ENCODE measurements at regions not wholly inside any gene's neighbourhood (a gene's known extent, or its start where the extent isn't known, plus 50 kb on each side); places are given as distances from the start of the nearest gene placed in this dataset.

- H3K23ac ChIP-seq (ENCODE audit: low read length in 2 of 2): no peak overlapping the region
- H3K18ac ChIP-seq (ENCODE audit: low read depth in 1 of 2, low read length in 2 of 2): no peak overlapping the region
- H3K9ac ChIP-seq (ENCODE audit: low read length): no peak overlapping the region
- no peak for DNase-seq
- 69% methylated on average over 1 of the region's 1 CpG for WGBS
- H3K9me3 ChIP-seq (ENCODE audit: control insufficient read depth, low read length): no peaks in the 10 kb centered on the region
- H2BK12ac ChIP-seq (ENCODE audit: low read length in 2 of 2): no peak overlapping the region
- no peaks in the 10 kb centered on the region for H3K4me1 ChIP-seq (ENCODE audit: control insufficient read depth, insufficient read depth, low read depth, low read length)
- no peak overlapping the region for H2BK5ac ChIP-seq (ENCODE audit: low read depth, low read length, poor library complexity, severe bottlenecking)
- no peak overlapping the region for H4K8ac ChIP-seq (ENCODE audit: low read length)
- no peaks in the 10 kb centered on the region for H3K36me3 ChIP-seq (ENCODE audit: control insufficient read depth in 1 of 2, insufficient read depth in 2 of 2, low read depth in 1 of 2, low read length in 2 of 2)
- no peak overlapping the region for H4K91ac ChIP-seq (ENCODE audit: low read length)
- no peak overlapping the region for H3K4me3 ChIP-seq (ENCODE audit: insufficient read depth in 1 of 2, low read depth in 1 of 2, low read length in 2 of 2)
- H3K27me3 ChIP-seq (ENCODE audit: control insufficient read depth in 1 of 2, insufficient read depth in 1 of 2, low read length in 2 of 2): no peaks in the 10 kb centered on the region
- H3K4ac ChIP-seq (ENCODE audit: low read depth in 1 of 2, low read length in 2 of 2): no peak overlapping the region
- H3K27ac ChIP-seq (ENCODE audit: low read length, poor library complexity, severe bottlenecking): no peak overlapping the region
- H3K4me2 ChIP-seq (ENCODE audit: low read length, poor library complexity, severe bottlenecking): no peak overlapping the region
- H2BK120ac ChIP-seq (ENCODE audit: low read depth, low read length): no peak overlapping the region
- no peak overlapping the region for H2AFZ ChIP-seq (ENCODE audit: low read depth, low read length)
- no peaks in the 10 kb centered on the region for H3K79me1 ChIP-seq (replicated peaks; ENCODE audit: low read length, poor library complexity, severe bottlenecking)
- H2AK5ac ChIP-seq (ENCODE audit: low read length, severe bottlenecking): no peak overlapping the region
- H2BK15ac ChIP-seq (ENCODE audit: low read depth, poor library complexity, severe bottlenecking): no peak overlapping the region
- H3K14ac ChIP-seq (ENCODE audit: low read length in 2 of 2): no peak overlapping the region
These were observed 608.8 kb downstream of the PCDH7 start for GRCh38 chr4:31328932-31329331.

DNA sequence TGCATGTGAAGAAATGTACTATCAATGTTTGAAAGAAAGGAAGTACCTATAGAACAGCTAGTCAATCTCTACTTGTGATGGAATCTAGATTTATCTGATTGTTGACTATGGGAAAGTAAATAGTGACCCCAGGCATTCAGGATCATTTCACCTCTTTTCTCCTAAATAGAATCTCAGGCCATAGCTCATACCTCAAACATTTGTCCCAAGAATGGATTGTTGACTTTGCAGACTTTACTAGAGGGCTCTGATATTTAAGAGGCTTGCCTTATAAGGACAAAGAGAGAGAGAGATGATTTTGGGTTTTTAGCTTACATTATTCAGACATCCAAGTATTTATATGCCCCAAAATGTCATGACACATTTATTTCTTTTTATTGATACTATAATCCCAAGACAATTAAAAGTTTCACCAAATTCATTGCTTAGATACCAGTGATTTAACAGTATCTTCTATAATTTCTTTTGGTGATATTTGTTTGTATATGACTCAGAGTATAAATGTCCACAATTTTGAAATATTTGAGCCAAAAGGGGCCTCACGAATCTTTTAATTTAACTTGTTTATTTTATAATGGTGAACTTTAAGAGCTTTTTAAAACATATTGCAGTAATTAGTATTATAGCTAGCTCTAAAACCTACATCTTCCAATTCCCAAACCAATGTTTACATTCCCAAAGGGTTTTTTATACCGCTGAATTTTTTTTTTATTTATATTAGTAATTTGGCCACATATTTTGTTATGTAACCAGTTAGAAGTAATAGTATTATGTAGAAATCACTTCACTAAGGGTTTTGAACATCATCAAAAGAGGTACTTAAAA, 614.1 kb downstream of the PCDH7 start:
- no peak overlapping the region for H2BK15ac ChIP-seq (ENCODE audit: low read depth, poor library complexity, severe bottlenecking)
- no peaks in the 10 kb centered on the region for H3K79me1 ChIP-seq (replicated peaks; ENCODE audit: low read length, poor library complexity, severe bottlenecking)
- DNase-seq: no peak
- no peaks in the 10 kb centered on the region for H3K4me1 ChIP-seq (ENCODE audit: control insufficient read depth, insufficient read depth, low read depth, low read length)
- no peak overlapping the region for H3K4me3 ChIP-seq (ENCODE audit: insufficient read depth in 1 of 2, low read depth in 1 of 2, low read length in 2 of 2)
- no peaks in the 10 kb centered on the region for H3K36me3 ChIP-seq (ENCODE audit: control insufficient read depth in 1 of 2, insufficient read depth in 2 of 2, low read depth in 1 of 2, low read length in 2 of 2)
- no CpG with 5 or more reads among the region's 2 CpGs for WGBS
- no peak overlapping the region for H3K4me2 ChIP-seq (ENCODE audit: low read length, poor library complexity, severe bottlenecking)
- no peak overlapping the region for H3K9ac ChIP-seq (ENCODE audit: low read length)
- no peak overlapping the region for H2BK120ac ChIP-seq (ENCODE audit: low read depth, low read length)
- H2AFZ ChIP-seq (ENCODE audit: low read depth, low read length): no peak overlapping the region
- H3K9me3 ChIP-seq (ENCODE audit: control insufficient read depth, low read length): no peaks in the 10 kb centered on the region
- no peak overlapping the region for H2BK12ac ChIP-seq (ENCODE audit: low read length in 2 of 2)
- no peaks in the 10 kb centered on the region for H3K27me3 ChIP-seq (ENCODE audit: control insufficient read depth in 1 of 2, insufficient read depth in 1 of 2, low read length in 2 of 2)
- H3K27ac ChIP-seq (ENCODE audit: low read length, poor library complexity, severe bottlenecking): no peak overlapping the region
- H2AK5ac ChIP-seq (ENCODE audit: low read length, severe bottlenecking): no peak overlapping the region
- no peak overlapping the region for H3K14ac ChIP-seq (ENCODE audit: low read length in 2 of 2)
- no peak overlapping the region for H4K91ac ChIP-seq (ENCODE audit: low read length)
- no peak overlapping the region for H3K23ac ChIP-seq (ENCODE audit: low read length in 2 of 2)
- no peak overlapping the region for H4K8ac ChIP-seq (ENCODE audit: low read length)
- no peak overlapping the region for H2BK5ac ChIP-seq (ENCODE audit: low read depth, low read length, poor library complexity, severe bottlenecking)
- no peak overlapping the region for H3K18ac ChIP-seq (ENCODE audit: low read depth in 1 of 2, low read length in 2 of 2)
- no peak overlapping the region for H3K4ac ChIP-seq (ENCODE audit: low read depth in 1 of 2, low read length in 2 of 2)

GRCh38 chr4:31338000-31338399, 617.8 kb downstream of the PCDH7 start:
- H3K4ac ChIP-seq (ENCODE audit: low read depth in 1 of 2, low read length in 2 of 2): no peak overlapping the region
- no peak overlapping the region for H2BK5ac ChIP-seq (ENCODE audit: low read depth, low read length, poor library complexity, severe bottlenecking)
- no peak overlapping the region for H3K4me3 ChIP-seq (ENCODE audit: insufficient read depth in 1 of 2, low read depth in 1 of 2, low read length in 2 of 2)
- H4K8ac ChIP-seq (ENCODE audit: low read length): no peak overlapping the region
- no peak for DNase-seq
- H3K27me3 ChIP-seq (ENCODE audit: control insufficient read depth in 1 of 2, insufficient read depth in 1 of 2, low read length in 2 of 2): no peaks in the 10 kb centered on the region
- no peak overlapping the region for H3K9ac ChIP-seq (ENCODE audit: low read length)
- no peak overlapping the region for H3K4me2 ChIP-seq (ENCODE audit: low read length, poor library complexity, severe bottlenecking)
- no peak overlapping the region for H2BK12ac ChIP-seq (ENCODE audit: low read length in 2 of 2)
- no peak overlapping the region for H2AK5ac ChIP-seq (ENCODE audit: low read length, severe bottlenecking)
- peaks cover 12% of the 10 kb centered on the region for H3K9me3 ChIP-seq (ENCODE audit: control insufficient read depth, low read length)
- no peak overlapping the region for H3K23ac ChIP-seq (ENCODE audit: low read length in 2 of 2)
- no peak overlapping the region for H2BK120ac ChIP-seq (ENCODE audit: low read depth, low read length)
- H3K36me3 ChIP-seq (ENCODE audit: control insufficient read depth in 1 of 2, insufficient read depth in 2 of 2, low read depth in 1 of 2, low read length in 2 of 2): no peaks in the 10 kb centered on the region
- H3K14ac ChIP-seq (ENCODE audit: low read length in 2 of 2): no peak overlapping the region
- H3K18ac ChIP-seq (ENCODE audit: low read depth in 1 of 2, low read length in 2 of 2): no peak overlapping the region
- no peaks in the 10 kb centered on the region for H3K4me1 ChIP-seq (ENCODE audit: control insufficient read depth, insufficient read depth, low read depth, low read length)
- H3K79me1 ChIP-seq (replicated peaks; ENCODE audit: low read length, poor library complexity, severe bottlenecking): no peaks in the 10 kb centered on the region
- H3K27ac ChIP-seq (ENCODE audit: low read length, poor library complexity, severe bottlenecking): no peak overlapping the region
- H2BK15ac ChIP-seq (ENCODE audit: low read depth, poor library complexity, severe bottlenecking): no peak overlapping the region
- no peak overlapping the region for H2AFZ ChIP-seq (ENCODE audit: low read depth, low read length)
- H4K91ac ChIP-seq (ENCODE audit: low read length): no peak overlapping the region

DNA sequence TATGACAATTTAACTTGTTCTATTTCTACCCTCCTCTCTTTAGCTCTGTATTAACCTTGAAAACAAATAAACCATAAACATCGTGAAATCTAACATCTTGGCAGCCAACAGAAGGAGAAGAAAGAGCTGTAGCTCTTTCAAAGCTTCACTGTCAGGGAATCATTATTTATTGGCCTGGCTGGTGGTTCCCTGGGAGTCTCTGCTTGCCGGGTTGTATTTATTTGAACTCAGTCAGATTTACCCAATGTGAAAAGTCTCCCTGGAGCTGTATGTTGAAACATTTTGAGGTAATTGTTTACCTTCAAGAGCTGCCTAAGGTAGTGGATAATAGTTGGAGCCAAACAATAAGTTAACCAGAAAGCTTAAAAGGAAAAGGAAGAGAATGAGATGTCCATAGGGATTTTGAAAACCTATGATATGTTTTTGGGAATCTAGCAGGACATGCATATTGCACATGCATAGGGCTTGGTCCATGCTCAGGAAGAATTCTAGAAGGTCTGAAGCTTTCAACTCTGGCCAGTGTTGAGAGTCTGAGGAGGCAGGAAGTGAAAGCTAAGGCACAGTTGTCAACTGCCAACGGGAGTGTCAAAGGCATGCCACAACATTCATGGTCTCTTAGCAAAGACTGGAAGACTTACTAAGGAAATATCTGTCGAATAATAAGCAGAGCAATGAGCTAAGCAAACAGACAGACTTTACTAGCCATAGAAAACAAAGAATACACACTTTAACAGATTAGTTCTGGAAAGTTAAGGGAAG, 621.6 kb downstream of the PCDH7 start:
- Histone ChIP-seq H3K4me2 (ENCODE audit: low read length, poor library complexity, severe bottlenecking) (no peak overlapping the region), H3K4me1 (ENCODE audit: control insufficient read depth, insufficient read depth, low read depth, low read length) (no peaks in the 10 kb centered on the region), H4K91ac (ENCODE audit: low read length) (no peak overlapping the region), H3K27ac (ENCODE audit: low read length, poor library complexity, severe bottlenecking) (no peak overlapping the region), H4K8ac (ENCODE audit: low read length) (no peak overlapping the region), H3K18ac (ENCODE audit: low read depth in 1 of 2, low read length in 2 of 2) (no peak overlapping the region), H3K4me3 (ENCODE audit: insufficient read depth in 1 of 2, low read depth in 1 of 2, low read length in 2 of 2) (peak overlapping the region in 1 of 2 experiments; percentile 40), H2BK12ac (ENCODE audit: low read length in 2 of 2) (no peak overlapping the region), H3K9me3 (ENCODE audit: control insufficient read depth, low read length) (peaks cover 28% of the 10 kb centered on the region), H2AK5ac (ENCODE audit: low read length, severe bottlenecking) (no peak overlapping the region), H3K36me3 (ENCODE audit: control insufficient read depth in 1 of 2, insufficient read depth in 2 of 2, low read depth in 1 of 2, low read length in 2 of 2) (no peaks in the 10 kb centered on the region), H3K4ac (ENCODE audit: low read depth in 1 of 2, low read length in 2 of 2) (no peak overlapping the region), H3K27me3 (ENCODE audit: control insufficient read depth in 1 of 2, insufficient read depth in 1 of 2, low read length in 2 of 2) (no peaks in the 10 kb centered on the region), H2BK5ac (ENCODE audit: low read depth, low read length, poor library complexity, severe bottlenecking) (no peak overlapping the region), H2AFZ (ENCODE audit: low read depth, low read length) (no peak overlapping the region), H3K23ac (ENCODE audit: low read length in 2 of 2) (no peak overlapping the region), H3K9ac (ENCODE audit: low read length) (no peak overlapping the region), H2BK15ac (ENCODE audit: low read depth, poor library complexity, severe bottlenecking) (no peak overlapping the region), H3K14ac (ENCODE audit: low read length in 2 of 2) (no peak overlapping the region), H2BK120ac (ENCODE audit: low read depth, low read length) (no peak overlapping the region), H3K79me1 (replicated peaks; ENCODE audit: low read length, poor library complexity, severe bottlenecking) (no peaks in the 10 kb centered on the region)
- 72% methylated on average over 3 of the region's 4 CpGs for WGBS
- peak; percentile 49 for DNase-seq
